Uterus (tissue), 2 donors: ENCODE measurements at regions not wholly inside any gene's neighbourhood (a gene's known extent, or its start where the extent isn't known, plus 50 kb on each side); places are given as distances from the start of the nearest gene placed in this dataset.

Experiments used
- POLR2A ChIP-seq, 2 donors: fragments of 450-650 bp; IDR thresholded peaks; one replicate each; pipeline ENCODE4 v1.6.1; 2016; ENCODE audit warnings: antibody characterized with exemption in 2 of 2, mild to moderate bottlenecking in 1 of 2, moderate library complexity in 1 of 2
- TF ChIP-seq, protein P1 (sequence below), 4 experiments: fragments of 200-600 bp in 2 of 4; fragments of 450-650 bp in 2 of 4; sonication (generic) in 2 of 4; IDR thresholded peaks; one replicate each; pipeline ENCODE4 v1.5.1; 2016 to 2019; ENCODE audit warnings: antibody characterized with exemption in 4 of 4, mild to moderate bottlenecking in 2 of 4, moderate library complexity in 1 of 4

DNA sequence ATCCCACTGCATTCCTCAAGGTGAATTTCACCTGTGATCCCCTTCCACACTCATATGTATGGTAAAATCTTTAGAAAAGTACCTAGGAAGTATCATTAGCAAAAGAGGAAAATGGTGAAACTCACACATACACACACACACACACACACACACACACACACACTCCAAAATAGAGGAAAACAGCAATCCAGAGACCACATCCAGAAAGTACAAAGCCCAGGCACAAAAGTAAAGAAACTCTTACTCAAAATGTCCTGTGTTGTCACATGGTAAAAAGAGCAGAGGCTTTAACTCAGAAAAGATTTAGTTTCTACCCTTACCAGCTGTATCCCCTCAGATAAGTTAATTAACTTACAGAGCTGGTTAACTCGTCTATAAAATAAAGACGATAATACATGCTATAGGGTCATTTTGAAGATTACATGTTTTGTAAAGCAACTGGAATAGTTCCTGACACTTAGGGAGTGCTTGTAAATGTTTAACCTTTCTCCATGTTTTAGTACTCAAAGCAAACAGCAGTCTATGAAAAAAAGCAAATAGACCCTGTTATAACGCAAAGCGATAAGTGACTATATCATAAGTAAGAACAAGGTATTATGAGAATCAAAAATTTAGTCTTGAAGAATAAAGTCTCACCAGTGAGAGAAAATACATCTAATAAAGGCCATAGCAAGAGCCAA lies 360.0 kb upstream of the LRATD1 start:
- TF ChIP-seq, protein P1, sequence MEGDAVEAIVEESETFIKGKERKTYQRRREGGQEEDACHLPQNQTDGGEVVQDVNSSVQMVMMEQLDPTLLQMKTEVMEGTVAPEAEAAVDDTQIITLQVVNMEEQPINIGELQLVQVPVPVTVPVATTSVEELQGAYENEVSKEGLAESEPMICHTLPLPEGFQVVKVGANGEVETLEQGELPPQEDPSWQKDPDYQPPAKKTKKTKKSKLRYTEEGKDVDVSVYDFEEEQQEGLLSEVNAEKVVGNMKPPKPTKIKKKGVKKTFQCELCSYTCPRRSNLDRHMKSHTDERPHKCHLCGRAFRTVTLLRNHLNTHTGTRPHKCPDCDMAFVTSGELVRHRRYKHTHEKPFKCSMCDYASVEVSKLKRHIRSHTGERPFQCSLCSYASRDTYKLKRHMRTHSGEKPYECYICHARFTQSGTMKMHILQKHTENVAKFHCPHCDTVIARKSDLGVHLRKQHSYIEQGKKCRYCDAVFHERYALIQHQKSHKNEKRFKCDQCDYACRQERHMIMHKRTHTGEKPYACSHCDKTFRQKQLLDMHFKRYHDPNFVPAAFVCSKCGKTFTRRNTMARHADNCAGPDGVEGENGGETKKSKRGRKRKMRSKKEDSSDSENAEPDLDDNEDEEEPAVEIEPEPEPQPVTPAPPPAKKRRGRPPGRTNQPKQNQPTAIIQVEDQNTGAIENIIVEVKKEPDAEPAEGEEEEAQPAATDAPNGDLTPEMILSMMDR (IDR thresholded peaks at IDR 0.05), result no peak
- TF ChIP-seq POLR2A (IDR thresholded peaks at IDR 0.05), result no peak
